HG03175 (cell line): ENCODE measurements at regions not wholly inside any gene's neighbourhood (a gene's known extent, or its start where the extent isn't known, plus 50 kb on each side); places are given as distances from the start of the nearest gene placed in this dataset.
"Not testable (repeated sequence)": the region's sequence is repeated elsewhere in the genome, so short reads cannot be mapped to it uniquely, and the experiment has no call there.

Experiments
- ATAC-seq: cut with Tn5 transposase; IDR thresholded peaks from one replicate; pipeline ENCODE4 v1.9.1; 2021; ENCODE audit warnings: mild to moderate bottlenecking, moderate library complexity; ENCODE audit not compliant: unreplicated experiment

DNA sequence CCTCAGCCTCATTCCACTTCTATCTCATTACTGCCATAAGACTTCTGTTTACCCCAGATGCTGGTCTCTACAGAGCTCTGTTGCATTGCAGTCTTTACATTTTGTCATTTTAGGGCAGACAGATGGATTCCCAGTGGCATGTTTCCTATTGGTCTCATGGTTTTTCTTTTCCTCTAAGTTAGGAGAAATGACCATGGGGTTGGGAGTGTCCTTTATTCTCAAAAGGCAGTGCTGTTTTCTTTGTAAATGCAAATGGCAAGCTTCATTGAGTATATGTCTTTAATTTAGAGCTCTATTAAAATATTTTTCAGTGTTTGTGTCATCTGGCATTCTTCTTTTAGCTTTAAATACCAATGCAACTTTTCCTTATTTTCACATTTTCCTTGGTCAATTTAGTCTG is 57.0 kb downstream of the MSTN start:
- no peak for ATAC-seq

DNA sequence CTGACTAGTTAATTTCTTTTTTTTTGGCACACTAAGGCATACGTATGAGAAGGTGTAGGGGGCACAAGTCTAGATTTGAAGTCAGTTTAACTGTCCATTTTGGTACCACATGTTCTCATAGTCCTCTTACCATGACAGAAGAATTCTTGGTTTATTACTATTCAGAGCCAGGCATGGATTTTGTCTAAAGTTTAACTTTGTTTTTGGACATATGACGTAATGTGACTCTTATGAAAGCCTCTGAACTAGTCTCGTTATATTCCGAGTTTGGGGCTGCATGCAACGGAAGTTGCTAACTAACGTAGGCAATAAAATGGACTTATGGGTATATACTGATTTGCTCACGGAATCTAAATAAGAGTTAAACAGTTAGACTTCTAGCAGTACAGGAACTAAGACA is 62.9 kb downstream of the MSTN start:
- ATAC-seq: no peak

DNA sequence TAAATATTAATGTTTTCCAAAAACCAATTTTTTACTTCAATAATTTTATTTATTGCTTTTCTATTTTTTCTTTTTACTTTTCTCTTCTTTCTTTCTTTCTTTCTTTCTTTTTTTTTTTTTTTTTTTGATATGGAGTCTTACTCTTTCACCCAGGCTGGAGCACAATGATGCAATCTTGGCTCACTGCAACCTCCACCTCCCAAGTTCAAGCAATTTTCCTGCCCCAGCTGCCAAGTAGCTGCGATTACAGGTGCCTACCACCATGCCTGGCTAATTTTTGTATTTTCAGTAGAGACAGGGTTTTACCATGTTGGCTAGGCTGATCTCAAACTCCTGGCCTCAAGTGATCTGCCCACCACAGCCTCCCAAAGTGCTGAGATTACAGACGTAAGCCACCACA is 63.9 kb downstream of the MSTN start:
- not testable (repeated sequence) for ATAC-seq

DNA sequence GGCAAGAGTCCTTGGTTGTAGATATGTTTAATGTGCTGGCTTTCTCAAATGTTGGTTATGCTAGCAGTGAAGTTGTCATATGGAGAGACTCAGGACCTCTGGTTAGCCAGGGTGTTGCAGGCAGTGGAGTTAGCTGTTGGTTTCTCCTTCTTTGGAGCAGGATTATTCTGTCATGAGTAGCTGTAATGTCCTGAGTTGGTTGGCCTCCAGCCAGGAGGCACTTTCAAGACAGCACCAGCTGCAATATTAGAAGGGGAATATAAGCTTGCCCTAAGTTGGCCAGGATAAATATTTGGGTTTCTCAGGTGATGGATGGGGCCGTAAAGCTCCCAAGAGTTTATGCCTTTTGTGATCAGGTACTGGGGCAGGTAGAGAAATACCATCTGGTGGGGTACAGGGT is 65.5 kb downstream of the MSTN start:
- no peak for ATAC-seq

DNA sequence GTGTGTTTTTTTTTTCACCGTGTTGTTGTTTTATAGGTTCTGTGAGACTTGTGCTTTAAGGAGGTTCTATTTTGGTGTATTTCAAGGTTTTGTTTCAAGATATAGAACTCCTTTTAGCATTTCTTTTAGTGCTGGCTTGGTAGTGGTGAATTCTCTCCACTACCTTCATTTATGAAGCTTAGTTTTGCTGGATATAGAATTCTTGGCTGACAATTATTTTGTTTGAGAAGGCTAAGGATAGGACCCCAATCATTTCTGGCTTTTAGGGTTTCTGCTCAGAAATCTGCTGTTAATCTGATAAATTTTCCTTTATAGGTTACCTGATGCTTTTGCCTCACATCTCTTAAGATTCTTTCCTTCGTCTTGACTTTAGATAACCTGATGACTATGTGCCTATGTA is 66.8 kb downstream of the MSTN start:
- ATAC-seq: no peak

GRCh38 chr2:189982780-189983394 is 79.6 kb downstream of the MSTN start:
- no peak for ATAC-seq

- ATAC-seq: no peak
Observed at GRCh38 chr2:189982087-189982486, 80.4 kb downstream of the MSTN start.

GRCh38 chr2:189976488-189976887 is 86.0 kb downstream of the MSTN start:
- ATAC-seq: not testable (repeated sequence)

DNA sequence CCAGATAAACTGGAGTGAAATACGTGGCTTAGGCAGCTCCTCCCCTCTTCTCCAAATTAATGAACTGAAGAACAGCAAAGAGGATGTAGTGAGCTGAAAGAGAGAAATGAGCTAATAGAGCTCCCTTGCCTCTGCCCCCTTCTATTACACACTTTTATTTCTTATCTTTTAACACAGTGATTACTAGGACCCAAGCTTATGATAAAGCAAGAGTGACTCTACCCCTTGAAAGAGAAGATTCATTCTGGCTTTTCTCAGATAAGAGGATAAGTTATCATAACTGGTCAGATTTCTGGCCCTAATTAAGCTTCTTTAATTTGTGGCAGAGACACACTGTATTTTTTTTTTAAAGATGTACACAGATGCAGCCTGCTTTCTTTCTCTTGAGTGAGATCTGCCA is 102.2 kb downstream of the MSTN start:
- ATAC-seq: no peak

GRCh38 chr2:189959450-189959849 is 103.1 kb downstream of the MSTN start:
- ATAC-seq: no peak

- peak; percentile 42 for ATAC-seq
Observed at GRCh38 chr2:189954989-189955388, 107.5 kb downstream of the MSTN start.

DNA sequence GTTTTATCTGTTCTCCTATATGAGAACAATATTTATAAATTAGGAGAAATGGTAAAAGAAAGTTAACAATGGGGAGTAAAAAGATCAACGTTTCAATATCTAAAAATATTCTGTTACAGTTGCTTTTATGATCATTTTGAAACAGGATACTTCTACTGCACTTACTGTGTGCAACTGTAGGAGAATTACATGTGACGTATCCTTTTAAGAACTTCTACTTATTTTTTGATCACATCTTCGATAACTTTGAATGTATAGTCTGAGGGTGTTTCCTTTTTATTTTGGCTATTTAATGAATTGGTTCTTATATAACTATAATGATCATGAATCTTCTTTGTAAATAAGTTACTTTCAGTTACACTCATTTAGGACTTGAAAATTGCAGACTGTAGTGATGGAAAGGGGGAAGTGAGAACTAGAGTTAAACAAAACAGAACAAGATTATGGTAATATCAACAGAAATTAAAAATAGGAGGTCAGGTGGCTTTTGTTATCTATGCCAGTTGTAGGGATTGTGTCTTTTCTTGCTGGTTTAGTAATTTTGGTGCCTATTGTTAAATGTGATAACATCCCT is 109.9 kb downstream of the MSTN start:
- peak; percentile 95 for ATAC-seq

DNA sequence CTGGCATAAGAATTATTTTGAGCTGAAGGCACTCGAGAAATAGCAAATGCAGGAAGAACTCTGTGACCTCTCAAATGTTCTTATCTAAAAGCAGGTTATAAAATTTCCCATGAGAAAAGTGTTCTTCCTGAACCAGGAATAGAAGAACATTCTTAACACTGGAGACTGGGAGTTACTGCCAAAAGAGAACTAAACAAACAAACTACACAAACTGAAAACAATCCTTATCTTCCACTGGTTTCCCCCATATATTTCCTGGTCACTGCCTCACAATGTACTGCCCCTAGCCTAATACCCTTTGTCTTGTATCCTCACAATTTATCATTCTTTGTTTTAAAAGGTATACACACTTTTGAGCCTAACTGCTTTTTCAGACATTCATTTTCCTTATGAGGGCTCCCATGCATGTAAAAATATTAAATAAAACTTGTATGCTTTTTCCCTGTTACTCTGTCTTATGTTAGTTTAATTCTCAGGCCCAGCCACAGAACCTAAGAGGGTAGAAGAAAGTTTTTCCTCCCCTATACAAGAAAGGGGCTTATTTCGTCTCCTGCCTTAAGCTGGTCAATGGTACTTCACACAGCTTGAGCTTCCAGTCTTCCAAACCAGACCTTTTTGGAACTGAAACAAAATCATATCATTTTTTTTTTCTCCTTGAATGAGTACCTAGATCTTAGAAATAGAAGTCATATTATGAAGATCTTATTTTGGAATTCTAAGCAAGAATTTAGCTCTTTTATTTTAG is 110.6 kb downstream of the MSTN start:
- peak; percentile 30 for ATAC-seq

GRCh38 chr2:189943009-189943408 is 119.5 kb downstream of the MSTN start:
- no peak for ATAC-seq

GRCh38 chr2:189940913-189941312 is 121.6 kb downstream of the MSTN start:
- no peak for ATAC-seq

- no peak for ATAC-seq
Observed at GRCh38 chr2:189937691-189938090, 124.8 kb downstream of the MSTN start.

- ATAC-seq: no peak
Observed at GRCh38 chr2:189933911-189934399, 128.6 kb downstream of the MSTN start.

DNA sequence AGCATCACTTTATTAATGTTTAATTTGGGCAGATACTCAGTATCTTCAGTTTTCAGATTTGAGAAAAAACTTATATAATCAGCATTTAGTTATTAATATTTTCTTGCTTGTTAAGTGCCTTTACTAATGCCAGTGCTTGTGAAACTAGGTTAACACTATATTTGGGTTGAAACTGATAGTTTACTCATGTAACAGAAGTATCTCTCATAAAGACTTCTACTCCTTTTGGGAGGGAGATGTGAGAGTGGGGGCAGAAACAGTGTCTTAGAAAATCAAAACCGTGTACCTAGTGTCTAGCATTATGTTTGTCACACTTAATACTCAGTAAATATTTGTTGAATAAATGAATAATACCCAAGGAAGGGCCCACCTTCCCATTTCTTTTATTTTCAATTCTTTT is 129.5 kb downstream of the MSTN start:
- ATAC-seq: peak; percentile 76

DNA sequence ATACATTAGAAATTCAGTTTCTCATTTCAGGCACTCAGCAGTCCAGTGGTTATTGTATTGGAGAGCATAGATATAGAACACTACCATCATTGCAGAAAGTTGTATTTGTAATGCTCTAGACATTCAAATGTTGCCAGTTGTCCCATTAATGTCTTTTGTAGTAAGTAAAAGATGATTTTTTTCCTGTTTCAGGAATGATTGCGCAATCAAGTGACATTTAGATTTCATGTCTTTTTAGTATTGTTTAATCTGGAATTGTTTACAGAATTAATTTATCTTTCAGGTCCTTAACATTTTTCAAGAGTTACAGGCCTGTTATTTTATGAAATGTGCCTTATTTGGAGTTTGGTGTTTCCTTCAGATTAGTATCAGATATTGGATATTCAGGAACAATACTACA is 134.7 kb downstream of the MSTN start:
- ATAC-seq: no peak
